HPDE6-E6E7 (cell line): ENCODE measurements at regions not wholly inside any gene's neighbourhood (a gene's known extent, or its start where the extent isn't known, plus 50 kb on each side); places are given as distances from the start of the nearest gene placed in this dataset.

ENCODE experiments used
- DNase-seq: peaks from one replicate; pipeline ENCODE4 v3.0.0; 2011; ENCODE audit warnings: missing footprints; ENCODE audit errors: extremely low spot score

DNA sequence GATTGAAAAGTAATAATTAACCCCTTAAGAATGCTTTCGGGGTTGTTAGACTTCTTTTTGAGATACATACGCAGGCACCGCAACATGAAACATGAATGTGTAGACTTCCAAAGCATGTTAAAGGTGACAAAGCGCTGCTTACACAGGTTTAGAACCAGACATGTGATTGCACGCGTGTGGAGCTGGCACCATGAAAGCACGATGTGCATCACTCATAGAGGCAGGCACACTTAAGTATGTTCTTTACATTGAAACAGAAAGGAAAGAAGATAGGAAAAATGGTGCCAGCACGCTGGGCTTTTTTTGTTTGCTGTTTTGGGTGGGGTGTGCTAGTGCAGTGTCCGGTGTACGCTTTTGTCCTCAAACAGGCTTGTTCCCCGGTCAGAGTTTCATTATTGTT is 83.6 kb upstream of the PPARA start:
- DNase-seq: no peak

DNA sequence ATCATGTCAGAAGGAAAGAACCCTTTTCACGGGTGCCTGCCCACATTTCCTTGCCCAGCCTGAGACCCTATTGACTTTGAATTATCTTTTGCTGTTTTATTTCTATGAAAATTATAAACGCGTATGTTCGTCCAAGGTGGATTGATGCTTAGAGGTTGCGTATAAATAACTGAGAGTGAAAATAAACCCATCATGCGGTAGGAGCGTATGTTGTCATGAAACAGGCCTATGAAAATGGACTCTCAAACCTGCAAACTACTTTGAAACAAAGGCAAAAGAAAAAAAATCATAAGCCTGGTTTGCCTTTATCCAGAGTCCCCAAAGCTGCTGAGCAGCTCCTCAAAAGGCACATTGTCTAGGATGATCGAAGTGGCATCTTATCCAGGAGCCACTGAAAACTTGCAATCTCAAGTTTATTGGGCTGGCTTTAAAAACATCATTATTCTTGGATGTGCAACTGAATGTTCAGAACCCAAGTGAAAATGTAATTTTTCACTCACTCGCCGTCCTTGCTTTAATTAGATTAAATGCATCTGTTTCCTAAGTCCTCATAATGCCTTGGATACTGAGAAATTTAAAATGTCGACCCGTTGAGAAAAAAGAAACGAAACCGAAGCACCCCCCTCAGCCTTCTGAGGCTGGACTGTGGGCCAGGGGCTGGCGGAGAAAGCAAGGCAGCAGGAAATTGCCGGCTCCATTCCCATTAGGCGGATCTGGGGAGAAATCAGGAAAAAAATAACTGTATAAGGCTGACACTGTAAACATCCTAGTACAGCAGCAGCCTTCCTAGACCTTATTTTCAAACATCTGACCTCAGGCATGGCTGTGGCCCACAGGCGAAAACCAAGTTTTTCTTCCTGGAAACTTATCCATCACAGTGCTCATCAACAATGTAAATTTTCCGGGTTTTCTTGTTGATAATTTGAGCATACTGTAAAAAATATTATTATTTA is 82.9 kb upstream of the PPARA start:
- no peak for DNase-seq

DNA sequence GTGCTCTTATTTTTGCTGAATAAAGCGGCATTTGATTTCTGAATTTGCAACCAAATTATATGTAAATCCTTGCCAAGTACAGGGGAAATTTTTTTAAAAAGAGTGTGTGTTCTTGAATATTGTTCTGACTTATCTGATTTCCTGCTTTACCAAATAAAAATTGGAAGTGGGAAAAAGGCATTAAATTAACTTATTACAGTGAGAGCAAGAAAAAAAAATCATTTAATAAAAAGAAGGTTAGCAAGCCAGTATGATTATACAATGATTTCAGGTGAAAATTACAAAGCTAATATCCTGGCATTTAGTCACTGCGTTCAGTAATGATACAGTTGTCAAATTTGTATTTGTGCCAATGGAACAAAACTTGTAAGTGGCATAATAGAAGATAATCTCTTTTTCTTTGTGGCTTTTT is 82.1 kb upstream of the PPARA start:
- DNase-seq: no peak

DNA sequence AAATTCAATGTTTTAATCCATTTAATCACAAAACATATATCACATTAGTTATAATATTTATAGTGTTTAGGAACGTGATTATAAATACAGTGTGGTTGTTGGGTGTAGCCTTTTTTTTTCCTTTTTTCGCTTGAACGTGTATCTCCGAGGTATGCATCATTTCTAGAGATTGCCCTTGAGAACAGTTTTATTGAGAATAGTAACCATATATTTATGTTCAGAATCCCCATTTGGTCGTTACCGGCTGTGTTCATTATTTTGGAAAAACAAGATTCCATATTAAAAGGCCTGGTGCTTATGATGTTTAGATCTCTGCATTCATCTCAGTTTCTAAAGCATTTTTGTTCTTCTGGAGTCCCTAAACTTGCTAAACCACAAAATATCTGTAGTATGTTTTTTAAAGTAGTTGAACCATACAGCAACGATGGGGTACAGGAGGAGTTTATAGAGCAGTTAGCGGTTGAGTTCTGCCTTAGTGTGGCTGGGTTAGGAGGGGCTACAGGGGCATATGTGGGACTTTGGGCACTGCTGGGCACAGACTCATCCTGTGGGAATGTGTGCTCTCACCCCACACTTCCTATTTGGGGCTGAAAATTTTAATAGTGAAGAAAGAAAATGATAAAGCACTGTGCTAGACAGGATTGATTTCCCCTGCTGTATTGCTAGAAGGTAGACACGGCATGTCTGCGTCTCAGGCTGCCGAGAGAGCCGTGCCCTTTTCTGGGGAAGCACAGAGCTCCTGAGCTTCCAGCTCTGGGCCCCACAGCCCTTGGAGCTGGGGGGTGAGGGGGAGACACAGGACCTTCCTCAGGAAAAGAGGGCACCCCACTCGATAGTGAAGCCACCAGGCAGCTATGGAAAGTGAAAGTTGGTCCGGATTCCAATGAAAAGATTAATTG is 81.5 kb upstream of the PPARA start:
- DNase-seq: no peak

DNA sequence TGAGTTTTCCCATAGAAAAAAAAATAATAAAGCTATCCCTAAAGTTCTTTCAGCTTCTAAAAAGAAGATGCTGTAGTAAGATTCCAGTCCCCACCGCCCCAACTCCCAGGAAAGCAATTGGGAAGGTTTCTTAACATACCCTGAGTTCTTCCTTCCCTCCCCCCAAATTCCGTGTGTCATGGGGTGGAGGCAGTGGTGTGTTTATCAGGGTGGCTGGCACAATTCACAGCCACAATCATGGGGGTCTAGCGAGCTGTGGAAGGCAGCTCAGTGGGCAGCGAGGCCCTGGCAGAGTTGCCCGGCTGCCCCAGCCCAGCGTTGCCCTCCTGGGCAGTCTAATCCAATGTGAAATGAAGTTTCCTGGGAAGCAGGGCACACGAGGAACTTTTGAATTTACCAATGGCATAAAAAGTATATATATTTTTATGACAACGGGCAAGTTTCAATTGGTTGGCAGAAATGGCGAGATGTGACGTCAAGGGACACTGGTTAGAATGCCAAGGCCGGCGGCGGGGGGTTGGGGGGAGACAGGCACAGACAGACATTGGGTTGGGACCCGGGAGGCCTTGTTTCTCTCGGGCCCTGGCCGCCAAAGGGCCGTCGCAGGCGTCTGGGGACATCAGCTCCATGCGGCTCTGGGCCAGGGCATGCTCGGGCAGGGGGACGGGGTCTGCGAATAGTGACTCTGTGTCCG is 80.7 kb upstream of the PPARA start:
- no peak for DNase-seq

DNA sequence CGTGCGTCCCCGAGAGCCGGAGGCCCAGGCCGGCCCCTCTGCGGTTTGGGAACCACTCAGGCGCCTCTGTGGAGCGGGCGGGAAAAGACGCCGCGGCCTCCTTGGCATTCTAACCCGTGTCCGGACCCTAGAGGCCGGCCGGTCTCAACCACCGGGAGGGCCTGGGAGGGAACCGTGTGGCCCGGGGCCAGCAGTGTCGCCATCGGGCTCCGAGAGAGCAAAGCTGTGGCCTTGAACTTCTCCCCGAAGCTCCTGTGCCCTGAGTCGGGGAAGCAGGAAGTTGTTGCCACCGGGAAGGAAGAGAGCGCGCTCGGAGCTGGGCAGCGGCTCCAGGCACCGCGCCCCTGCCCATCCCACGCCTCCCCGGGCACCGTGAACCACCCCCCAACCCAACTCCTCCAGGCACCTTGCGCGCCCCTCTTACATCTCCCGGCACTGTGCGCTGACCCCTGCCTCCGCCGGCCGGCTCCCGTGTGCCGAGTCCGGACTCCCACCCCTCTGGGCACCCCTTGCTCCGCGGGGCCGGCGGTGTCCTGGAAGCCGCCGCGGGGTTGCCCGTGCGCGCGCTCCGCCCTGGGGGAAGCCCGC is 80.0 kb upstream of the PPARA start:
- DNase-seq: no peak

DNA sequence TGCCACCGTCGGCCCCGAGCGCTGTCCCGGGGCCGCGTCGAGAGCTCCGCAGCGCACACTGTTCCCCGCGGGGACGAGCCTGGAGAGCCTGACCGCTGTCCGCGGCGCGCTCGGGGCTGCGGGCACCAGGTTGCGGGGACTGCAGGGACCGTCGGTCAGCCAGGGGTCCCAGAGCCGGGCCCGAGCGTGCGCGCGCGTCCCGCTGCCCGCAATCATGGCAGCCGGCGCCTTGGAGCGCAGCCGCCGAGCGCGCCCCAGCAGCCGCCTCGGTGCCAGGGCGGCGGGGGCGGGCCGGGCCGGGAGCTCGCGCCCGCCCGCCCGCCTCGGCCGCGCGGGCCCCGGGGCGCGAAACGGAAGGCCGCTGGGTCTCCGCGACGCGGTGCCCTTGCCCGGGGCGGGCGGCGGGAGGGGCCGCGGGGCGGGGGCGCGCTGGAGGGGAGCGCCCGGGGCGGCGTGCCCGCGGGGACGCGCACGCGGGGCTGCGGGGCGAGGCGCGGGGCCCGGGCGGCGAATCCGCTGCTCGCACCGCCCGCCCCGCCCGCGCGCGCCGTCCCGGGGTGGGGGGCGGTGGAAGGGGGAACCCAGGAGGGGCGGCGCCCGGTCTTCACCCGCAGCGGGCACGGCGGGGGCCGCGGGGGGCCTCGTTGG is 79.4 kb upstream of the PPARA start:
- no peak for DNase-seq

DNA sequence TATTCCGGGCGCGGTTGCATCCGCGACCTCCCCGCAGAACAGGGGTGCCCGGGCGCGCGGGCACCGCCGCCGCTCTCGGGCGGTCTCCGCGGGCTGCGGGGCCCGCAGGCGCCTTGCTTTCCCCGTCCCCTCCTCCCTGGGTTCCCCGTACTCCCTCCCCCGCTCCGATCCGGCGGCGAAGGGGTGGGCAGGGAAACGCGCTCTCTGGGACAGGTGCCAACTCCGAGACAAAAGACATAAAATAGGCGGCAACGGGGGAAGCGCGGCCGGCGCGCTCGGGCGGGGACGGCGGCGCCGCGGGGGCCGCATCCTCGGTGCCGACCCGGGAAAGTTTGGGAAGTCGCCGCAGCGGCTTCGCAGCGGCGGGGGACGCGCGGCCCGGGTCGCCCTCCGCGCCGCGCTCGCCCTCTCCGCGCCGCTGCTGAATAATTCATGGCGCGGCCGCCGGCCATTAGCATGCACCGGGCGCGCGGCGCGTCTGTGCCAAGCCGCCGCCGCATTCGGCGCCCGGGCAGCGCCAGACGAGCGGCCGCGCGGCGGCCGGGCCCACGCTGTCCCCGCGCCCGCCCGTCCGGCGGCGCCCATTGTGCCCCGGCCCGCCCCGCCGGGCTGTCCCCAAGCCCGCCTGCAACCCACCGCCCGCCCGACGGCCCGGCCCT is 78.7 kb upstream of the PPARA start:
- no peak for DNase-seq

DNA sequence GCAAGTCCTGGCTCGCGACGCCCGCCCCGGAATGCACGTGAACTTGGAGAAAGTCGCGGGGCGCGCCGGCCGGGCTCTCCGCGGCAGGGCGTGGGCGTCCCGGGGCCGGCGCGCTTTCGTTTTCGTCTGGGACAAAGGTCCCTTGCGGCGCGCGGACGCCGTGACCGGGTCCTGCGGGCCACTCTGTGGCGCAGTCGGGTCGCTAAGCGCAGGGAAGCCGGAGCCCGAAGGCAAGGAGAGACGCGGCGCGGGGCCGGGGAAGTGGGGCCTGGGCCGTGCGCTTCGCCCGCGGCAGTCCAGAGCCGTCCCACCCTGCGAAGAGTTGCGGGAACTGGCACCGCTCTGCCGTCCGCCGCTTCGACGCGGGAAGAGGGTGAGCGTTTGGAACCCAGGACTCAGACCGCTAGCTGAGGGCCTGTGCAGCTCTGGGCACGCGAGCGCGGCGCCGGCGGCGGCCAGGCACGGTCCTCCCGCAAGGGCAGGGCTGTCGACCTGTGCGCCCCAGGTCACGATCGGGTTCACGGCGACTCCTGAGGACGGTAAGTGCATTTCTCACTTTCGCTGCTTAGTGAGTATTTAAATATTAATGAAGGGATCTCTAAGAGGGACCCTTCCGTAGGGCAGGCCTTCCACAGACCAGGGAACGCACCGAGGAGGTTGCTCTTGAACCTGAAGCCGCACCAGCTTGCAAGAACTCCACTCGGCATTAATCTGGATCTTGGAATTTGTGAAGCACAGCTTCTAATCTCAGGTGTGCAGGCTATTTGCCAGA is 78.0 kb upstream of the PPARA start:
- no peak for DNase-seq

DNA sequence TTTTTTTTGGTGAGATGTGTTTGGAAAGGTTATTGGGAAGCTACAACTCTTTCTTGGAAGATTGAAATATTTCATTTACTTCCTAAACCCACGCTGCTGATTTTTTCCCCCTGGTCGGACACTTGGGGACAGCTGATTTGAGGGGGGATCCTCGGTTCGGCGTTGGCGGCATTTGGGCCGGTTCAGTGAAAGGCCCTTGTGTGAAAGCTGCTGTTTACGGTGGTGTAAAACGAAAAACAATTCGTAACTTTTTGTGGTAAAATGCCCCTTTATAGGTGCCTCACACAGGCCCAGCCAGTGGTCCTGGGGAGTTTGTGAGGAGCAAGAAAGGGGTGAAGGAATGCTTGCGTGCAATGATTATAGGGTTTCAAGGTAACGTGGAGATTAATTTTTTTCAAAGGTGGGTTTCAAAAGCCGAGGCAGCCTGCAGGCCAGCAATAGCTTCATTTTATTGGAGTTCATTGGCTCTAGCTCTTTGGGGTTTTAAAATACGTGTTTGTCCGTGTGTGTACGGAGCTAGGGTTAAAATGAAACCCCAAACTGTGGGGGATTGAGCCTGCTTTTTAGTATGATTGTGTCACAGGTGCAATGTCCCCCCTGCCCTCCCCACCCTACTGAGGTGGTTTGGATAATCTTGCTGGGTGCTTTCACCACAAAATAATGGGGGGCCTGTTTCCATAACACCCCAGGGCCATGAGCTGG is 77.2 kb upstream of the PPARA start:
- DNase-seq: no peak

DNA sequence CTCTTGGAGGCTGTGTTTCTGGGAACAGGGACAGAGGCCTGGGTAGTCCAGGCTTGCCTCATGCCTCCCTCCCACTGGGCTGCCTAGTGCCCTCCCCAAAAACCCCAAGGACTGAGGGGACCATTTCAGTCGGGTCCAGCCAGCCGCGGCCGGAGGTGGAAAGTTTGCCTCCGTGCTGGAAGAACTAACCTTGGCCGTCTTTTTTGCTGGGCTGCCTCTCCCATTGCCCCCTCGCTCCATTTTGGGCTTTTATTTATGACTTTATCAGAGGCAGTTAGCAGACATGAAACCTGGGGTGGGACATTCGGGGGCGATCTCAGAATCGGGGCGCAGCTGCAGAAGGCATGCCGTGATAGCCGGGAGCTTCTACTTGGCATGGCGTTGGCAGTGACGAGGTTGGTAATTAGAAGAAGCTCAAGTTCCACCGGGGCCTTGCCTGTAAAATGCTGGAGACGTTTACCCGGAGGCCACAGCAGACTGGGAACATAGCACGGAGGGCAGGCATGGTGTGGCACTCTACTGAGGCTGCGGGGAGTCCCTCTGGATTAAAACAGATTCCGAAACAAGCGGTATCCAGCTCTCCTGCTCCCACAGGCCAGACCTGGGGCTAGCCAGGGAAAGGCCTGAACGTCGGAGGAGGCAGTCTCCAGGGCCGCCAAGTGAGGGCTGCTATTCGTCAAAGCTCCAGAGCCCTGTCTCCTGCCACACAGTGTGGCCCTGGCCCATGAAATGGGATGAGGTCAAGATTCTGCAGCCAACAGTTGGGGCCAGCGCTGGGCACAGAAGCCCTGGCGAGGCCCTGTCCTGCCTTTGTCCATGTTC is 76.4 kb upstream of the PPARA start:
- no peak for DNase-seq

DNA sequence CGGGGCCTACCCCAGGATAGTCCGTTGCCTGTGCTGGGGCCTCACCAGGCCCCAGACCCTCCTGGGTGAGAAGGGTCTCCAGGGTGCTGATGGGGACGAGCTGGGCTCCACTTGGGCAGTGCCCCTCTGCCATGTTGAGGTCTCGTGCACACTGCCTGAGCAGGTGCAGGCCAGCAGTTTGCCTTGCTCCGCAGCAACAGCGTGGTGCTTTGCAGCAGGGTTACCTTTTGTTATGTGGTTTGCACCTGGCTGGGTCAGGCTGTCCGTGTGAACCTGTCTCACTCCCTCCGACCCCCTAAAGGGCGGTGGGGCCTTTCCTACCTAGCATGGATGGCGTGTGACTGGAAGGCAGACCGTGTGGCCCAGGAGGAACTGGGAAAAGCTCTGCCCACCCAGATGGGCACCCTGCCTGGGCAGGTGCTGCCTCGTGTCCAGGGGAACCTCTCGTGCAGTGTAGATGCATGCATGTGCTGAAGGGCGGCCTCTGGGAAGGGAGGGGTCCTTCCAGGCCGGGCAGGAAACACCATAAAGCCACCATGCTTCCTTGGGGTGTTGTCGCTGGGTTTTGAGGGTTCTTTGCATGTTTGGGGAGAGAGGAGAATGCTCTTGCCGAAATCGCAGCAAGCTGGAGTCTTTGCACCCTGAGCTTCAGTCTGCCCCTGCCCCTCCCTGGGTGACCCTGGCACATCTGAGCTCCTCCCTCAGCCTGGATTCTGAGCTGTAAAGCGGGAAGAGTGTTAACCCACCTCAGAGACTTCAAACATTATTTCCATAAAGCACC is 75.4 kb upstream of the PPARA start:
- DNase-seq: no peak

DNA sequence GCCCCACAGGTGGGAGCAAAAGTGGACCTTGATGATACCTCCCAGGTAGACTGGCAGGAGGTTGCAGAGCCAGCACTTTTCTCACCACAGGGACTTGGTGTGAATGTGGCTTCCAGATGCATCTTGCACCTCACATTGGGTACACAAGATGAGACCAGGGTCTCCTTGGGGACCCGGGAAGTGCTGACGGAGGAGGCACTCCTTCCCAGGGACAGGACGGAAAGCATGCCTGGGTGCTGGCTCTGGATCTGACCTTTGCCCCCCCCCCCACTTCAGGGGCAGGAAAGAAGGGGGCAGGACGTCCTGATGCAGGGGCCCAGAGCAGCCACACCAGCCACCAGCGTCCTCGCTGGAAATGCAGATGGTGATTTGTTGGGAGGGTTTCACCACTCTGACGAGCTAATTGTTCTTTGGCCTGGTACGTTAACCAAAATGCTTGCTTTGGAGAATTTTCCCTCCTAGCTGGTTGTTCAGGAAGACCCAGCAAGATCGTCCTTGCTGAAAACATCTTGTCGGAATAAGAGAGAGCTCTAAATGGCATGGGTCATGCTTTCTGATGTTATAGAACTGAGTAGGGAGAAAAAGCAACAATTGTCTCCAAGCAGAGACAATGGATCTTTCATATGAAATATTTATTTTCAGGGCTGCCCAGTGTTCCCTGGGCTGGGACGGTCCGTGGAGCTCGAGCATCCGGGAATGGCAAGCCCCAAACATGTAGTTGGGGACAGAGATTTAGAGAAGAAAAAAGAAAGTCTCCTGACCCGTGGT is 74.4 kb upstream of the PPARA start:
- DNase-seq: no peak

DNA sequence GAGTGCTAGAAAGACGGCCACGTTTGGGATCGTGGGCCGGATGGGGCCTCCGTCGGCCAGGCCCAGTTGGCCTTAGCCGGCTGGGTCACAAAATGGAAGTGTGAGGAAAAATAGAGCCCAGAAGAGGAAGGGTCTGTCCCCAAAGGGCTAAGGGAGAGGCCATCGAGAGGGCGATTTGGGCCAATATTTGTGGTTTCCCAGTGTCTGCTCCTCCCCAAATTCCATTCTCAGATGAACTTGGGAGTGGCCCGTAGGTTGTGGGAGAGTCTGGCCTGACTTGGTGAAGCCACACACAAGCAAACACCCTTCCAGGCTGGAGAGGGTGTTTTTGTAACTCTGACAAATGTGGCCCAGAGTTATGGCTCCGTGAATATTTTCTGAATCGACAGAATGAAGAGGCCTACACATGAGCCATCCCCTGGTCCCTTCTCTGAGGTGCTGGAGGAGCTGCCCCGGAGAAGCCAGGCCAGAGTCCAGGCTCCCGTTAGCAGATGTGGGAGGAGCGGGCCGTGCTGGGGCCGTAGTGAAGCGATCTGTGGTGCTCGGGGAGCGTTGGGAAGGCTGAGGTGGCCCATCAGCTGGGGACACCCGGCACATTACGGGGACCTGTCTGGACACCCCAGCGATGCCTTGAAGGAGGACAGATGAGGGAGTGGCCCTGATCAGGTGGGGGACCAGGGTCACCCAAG is 73.5 kb upstream of the PPARA start:
- DNase-seq: no peak

DNA sequence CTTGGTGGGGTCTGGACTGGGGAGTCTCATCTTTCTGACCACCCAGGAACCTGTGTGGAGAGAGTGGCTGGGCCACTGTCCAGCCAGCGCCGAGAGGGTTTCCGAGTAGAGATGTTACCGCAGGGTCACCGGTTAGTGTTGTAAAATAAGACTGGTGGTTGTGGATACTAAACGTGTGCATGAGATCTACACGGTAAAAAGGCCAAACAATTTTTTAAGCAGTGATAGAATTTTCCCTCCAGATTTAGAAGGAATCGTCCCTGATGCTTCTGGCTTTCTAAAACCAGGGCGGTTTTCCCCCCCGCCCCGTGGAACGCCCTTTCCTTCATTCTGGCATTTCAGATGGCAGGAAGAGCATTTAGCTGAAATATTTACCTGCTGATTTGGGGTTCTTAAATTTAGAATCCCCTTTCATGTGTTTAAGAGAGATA is 72.6 kb upstream of the PPARA start:
- no peak for DNase-seq
